Hematopoietic multipotent progenitor cell treated with erythropoietin and hydrocortisone succinate and interleukin-3 and kit ligand, for 15 days (in vitro differentiated cells): ENCODE measurements at regions not wholly inside any gene's neighbourhood (a gene's known extent, or its start where the extent isn't known, plus 50 kb on each side); places are given as distances from the start of the nearest gene placed in this dataset.

Experiments used
- DNase-seq: peaks from one replicate; pipeline ENCODE4 v3.0.0-alpha.2; 2015; ENCODE audit warnings: low spot score

DNA sequence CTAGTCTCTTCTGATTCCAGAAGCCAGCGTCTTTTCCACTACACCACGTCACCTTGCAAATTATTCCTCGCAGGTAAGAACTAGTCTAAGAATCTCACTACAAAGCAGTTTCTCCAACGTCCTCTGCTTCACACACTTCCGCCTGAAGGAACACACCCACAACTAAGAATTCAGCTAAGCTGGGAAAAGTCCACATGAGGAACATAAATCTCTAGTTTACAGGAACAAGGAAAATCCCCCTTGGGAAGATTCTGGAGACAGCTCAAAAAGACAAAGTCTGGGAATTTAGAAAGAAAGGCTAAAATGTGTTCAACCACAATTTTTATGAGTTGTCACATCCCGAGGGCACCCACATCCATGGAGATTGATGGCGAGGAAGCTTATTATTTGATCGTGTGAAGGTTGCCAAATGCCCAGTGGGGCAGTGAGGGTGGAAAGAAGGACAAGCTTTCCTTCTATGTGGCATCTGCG is 780.2 kb upstream of the TBX3 start:
- no peak for DNase-seq

GRCh38 chr12:115461401-115461800 is 777.4 kb upstream of the TBX3 start:
- no peak for DNase-seq

DNA sequence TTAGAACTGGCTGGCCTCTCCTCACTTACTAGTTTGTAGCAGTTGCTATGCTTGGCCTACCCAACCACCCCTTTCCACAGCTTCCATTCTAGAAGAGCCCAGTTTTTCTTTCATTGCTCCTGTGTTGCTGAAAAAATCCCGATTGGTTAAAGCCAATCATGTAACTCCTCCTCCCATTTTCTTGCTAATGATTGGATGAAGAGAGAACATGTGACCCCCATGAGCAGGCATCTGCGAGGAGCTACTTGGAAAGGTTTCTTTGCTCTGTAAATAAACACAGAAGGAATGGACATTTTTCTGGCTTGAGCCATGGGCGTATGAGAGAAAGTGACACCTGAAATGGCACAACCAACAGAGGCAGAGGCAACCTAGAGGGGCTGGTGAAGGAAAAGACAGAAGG is 773.8 kb upstream of the TBX3 start:
- DNase-seq: no peak

DNA sequence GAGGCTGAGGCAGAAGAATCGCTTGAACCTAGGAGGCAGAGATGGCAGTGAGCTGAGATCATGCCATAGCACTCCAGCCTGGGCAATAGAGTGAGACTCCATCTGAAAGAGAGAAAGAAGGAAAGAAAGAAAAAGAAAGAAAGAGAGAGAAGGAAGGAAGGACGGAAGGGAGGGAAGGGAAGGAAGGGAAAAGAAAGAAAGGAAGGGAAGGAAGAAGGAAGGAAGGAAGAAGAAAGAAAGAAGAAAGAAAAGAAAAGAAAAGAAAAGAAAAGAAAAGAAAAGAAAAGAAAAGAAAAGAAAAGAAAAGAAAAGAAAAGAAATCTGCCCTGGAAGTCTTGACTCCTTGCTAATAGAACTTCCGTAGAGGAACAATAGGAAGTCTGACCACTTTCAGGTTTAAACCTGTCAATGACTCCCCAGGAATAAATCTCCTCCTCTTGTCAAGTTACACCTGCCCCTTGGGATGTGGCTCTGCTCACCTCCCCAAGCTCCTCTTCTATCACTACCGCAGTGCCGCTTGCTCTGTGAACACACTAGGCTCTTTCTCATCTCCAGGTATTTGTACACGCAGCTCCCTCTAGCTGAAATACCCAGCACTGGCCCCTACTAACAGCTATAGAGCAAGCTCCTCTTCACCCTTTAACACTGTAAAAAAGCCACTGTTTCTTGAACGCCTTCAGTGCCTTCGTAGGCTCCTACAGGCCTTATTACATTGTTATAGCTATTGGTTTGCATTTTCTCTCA is 773.1 kb upstream of the TBX3 start:
- no peak for DNase-seq

DNA sequence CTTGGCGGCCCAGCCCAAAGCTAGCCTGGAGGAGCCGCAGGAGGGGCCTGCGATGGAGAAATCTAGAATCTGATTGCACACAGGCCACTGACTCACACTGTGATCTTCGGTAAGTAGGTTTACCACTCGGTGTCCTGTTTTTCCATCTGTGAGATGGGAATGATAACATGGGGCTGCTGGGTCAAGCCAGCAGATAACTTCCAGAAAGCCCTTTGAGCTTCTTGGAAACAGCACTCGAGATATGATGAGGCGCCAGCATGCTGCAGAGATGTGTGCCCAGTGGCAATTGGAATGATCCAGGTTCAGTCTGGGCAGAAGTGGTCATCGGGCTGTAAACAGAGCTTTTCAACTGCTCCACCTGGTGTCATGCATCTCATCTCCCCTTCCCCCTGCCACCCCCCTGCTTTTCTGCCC is 771.3 kb upstream of the TBX3 start:
- DNase-seq: no peak

GRCh38 chr12:115452751-115453281 is 768.8 kb upstream of the TBX3 start:
- DNase-seq: no peak

DNA sequence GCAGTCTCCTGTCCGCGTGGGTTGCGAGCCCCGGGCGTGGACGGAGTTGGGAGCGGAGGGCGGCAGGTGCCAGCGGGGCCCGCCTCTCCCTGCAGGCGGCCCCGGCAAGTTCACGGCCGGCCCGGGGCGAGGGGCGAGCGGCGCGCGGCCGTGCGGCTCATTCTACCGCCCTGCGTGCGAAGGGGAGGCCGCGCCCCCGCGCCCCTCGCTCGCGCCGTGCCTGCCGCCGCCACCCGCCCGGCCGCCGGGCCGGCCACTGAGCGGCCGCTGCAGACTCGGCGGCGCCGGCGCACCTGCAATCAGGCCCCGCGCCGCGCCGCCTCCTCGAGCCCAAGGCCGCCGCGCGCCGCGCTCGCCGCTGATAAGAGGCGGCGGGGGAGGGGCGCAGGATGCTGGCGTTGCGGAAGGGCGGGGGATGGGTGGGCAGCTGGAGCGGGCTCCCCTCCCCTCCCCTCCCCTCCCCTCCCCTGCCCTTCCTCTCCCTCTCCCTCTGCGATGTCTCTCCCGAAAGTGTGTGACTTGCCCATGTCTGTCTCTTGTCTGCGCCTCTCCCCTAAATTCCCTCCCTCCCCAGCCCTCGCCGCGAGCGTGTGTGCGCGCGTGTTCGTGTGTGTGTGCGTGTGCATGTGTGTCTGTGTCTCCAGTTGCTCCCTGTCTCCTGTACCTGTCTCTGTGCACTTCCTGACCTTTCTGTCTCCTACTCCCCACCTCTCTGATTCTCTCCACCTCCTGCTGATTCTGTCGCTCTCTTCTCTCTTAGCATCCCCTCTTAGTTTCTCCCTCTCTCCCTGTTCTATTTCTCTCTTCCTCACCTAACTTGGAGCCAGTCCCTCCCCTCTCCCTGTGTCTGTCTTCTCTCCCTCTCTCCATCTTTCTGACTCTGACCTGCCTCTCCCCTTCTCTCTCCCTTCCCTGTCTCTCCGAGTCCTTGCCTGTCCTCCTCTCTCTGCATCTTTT is 768.1 kb upstream of the TBX3 start:
- no peak for DNase-seq

GRCh38 chr12:115451151-115451779 is 767.3 kb upstream of the TBX3 start:
- DNase-seq: no peak

- DNase-seq: no peak
These were observed 766.7 kb upstream of the TBX3 start for GRCh38 chr12:115450710-115451109.

GRCh38 chr12:115450017-115450416 is 766.0 kb upstream of the TBX3 start:
- DNase-seq: no peak

DNA sequence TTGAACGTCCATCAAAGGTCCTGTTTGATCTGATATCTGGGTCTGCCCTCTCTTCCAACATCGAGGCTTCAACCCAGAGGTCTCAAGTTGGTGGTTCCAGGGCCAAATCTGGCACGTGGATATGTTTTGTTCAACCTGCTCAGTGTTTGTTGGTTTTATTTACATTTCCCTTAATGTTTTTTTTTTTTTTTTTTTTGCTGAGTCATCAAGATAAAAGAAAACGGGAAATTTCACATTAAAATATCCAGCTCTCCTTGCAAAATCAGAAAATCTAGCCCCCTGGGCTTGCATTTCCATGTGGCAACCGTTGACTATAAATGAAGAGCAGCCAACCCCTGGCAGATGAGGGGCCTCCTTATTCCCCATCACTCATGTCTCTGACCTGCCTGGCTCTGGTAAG is 765.6 kb upstream of the TBX3 start:
- DNase-seq: no peak

DNA sequence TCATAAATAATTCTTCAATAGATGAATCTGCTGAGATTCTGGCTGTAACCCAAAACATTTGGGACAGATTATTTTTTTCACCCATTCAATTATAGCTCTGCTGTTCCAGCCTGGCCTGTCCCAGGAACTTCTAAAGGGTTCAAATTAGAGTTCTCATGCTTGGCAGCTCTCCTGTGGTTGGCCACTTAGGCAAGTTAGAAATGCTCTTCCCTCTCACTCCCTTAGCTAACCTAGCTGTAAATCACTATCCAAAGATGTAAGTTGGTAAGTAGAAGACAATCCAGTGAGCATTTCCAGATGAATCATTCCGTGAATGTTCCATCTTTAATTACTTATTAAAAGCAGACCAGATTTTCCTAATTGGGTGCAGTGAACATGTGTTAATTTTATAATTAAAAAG is 760.4 kb upstream of the TBX3 start:
- no peak for DNase-seq

GRCh38 chr12:115443351-115443938 is 759.5 kb upstream of the TBX3 start:
- no peak for DNase-seq

DNA sequence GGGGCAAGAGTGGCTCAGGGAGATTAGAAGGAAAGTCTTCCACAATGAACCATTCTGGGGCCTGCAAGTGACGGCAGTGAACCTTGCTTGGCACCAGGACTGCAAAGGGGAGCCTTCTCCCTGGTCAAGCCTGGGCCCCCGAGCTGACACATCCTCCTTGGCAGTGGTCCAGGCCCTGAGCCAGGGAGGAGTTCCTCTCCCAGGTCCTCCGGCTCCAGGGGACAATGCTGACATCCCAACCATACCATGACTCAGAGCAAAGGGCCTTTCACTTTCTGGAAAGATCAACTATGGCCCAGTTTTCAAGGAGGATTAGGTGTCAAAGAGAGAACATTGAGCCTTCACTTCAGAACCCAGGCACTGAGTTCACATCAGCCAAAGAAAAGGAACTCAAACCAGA is 756.5 kb upstream of the TBX3 start:
- DNase-seq: no peak

GRCh38 chr12:115439008-115439601 is 755.1 kb upstream of the TBX3 start:
- DNase-seq: no peak

- DNase-seq: no peak
These were observed 754.3 kb upstream of the TBX3 start for GRCh38 chr12:115438314-115438713.

DNA sequence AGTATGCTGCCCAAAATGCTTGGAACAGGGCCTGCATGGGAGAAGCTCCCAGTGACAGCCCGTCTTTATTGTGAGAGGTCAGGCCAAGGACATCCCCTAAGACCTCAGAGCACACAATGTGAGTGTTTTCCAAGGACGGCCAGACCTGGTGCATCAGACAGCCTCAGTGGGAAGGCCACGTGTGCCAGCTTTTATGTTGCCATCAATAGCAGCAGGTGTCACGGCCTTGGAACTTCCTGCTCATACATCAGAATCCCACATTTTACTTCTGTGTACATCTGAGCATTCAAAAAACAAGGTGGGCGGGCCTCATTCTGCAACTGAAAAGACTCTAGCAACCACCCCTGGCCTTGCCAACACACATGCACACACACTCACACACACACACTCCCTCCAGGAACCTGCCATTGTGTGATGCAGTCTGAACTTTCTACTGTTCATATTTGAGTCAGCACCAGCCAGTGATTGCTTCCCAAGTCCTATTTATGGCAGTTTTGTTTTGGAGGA is 753.1 kb upstream of the TBX3 start:
- DNase-seq: no peak

DNA sequence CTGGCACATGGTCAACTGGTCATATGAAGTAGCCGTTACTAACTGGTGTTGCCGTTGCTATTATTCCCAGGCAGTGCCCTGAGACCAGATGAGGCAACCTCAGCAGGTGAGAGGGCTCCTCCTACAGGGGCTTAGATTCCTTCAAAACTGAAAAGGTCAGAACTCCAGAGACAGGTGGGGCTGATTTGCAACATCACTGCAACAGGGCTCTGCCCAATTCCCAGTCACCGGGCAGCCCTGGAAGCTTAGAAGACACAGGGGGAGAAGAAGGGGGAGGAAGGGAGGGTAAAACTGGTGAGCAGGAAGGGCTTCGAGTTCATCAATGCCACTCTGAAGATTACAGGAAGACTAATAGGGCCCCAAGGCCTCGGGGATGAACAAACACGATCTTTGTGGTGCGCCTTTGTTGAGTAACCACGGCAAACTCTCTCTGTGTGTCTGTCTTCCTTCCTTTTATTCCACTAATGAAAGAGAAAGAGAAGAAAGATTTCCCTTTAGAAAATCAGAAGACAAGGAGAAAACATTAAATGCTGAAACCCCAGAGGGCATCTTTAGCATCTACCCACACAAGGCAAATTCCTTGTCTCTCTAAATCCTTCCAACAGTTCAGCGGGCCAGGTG is 749.1 kb upstream of the TBX3 start:
- DNase-seq: no peak

GRCh38 chr12:115430636-115431035 is 746.7 kb upstream of the TBX3 start:
- no peak for DNase-seq

DNA sequence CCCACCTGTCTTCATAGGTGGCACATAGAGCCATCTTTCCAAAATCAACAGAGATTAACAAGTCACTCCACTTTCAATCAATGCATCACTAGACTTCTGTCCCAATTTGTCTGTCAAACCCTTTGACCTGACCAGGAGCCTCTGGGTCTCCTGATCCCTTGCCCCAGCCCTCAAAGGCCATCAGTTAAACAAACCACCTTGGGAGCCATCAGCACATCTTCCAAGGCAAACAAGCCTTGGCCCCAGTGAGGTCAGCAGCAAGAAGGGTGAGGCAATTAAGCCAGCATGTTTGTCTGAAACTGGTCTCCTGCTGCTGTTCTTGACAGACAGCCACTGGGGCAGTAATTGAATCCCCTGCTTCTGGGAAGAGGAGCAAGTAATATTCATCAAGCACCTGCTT is 742.8 kb upstream of the TBX3 start:
- DNase-seq: no peak

DNA sequence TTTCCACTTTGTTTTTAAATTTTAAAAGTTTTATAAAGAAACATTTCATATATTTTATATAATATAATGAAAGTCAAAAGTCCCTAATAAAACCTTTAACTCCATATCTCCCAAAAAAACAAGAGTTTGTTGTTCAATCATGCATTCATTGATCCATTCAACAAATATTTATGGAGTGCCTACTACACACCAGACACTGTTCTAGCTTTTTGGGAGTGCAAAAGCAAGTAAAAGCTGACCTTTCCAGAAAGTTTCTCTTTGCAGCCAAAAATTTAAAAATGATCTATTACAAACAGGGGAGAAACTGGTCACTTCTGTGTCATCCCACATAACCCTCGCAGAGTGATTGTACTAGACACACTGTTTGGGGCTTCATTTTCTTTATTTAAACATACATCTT is 740.0 kb upstream of the TBX3 start:
- no peak for DNase-seq
